ENCODE measurements at regions not wholly inside any gene's neighbourhood (a gene's known extent, or its start where the extent isn't known, plus 50 kb on each side); places are given as distances from the start of the nearest gene placed in this dataset.

DNA sequence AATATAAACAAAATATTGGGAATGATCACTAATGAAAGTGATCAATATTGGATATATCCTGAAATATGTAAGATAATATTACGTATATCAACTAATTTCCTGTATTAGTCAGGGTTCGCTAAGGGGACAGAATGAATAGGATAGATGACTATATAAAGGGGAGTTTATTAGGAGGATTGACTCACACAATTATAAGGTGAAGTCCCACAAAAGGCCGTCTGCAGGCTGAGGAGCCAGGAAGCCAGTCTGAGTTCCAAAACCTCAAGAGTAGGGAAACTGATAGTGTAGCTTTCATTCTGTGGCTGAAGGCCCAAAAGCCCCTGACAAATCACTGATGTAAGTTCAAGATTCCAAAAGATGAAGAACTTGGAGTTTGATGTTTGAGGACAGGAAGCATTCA is 561.1 kb downstream of the PRDM9 start:
- Histone ChIP-seq H3K36me3 (ENCODE audit: low read depth) (no peaks in the 10 kb centered on the region), H3K27ac (ENCODE audit: poor library complexity, severe bottlenecking) (no peak overlapping the region), H3K9me3 (ENCODE audit: severe bottlenecking) (no peaks in the 10 kb centered on the region), H3K27me3 (ENCODE audit: insufficient read depth, poor library complexity, severe bottlenecking) (no peaks in the 10 kb centered on the region), H3K4me3 (ENCODE audit: severe bottlenecking) (no peak overlapping the region), H3K4me1 (ENCODE audit: insufficient read depth, poor library complexity, severe bottlenecking) (peaks cover 26% of the 10 kb centered on the region)
- no peak for DNase-seq (ENCODE audit: low spot score)
- TF ChIP-seq, protein P1, sequence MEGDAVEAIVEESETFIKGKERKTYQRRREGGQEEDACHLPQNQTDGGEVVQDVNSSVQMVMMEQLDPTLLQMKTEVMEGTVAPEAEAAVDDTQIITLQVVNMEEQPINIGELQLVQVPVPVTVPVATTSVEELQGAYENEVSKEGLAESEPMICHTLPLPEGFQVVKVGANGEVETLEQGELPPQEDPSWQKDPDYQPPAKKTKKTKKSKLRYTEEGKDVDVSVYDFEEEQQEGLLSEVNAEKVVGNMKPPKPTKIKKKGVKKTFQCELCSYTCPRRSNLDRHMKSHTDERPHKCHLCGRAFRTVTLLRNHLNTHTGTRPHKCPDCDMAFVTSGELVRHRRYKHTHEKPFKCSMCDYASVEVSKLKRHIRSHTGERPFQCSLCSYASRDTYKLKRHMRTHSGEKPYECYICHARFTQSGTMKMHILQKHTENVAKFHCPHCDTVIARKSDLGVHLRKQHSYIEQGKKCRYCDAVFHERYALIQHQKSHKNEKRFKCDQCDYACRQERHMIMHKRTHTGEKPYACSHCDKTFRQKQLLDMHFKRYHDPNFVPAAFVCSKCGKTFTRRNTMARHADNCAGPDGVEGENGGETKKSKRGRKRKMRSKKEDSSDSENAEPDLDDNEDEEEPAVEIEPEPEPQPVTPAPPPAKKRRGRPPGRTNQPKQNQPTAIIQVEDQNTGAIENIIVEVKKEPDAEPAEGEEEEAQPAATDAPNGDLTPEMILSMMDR (IDR thresholded peaks at IDR 0.05; ENCODE audit: poor library complexity, severe bottlenecking): no peak
- peak; percentile 39; the same call in 1 of the 3 replicates for ATAC-seq (ENCODE audit: low read depth)

- Histone ChIP-seq H3K4me1 (ENCODE audit: insufficient read depth, poor library complexity, severe bottlenecking) (peaks cover 17% of the 10 kb centered on the region), H3K36me3 (ENCODE audit: low read depth) (no peaks in the 10 kb centered on the region), H3K27me3 (ENCODE audit: insufficient read depth, poor library complexity, severe bottlenecking) (no peaks in the 10 kb centered on the region), H3K4me3 (ENCODE audit: severe bottlenecking) (no peak overlapping the region), H3K9me3 (ENCODE audit: severe bottlenecking) (no peaks in the 10 kb centered on the region), H3K27ac (ENCODE audit: poor library complexity, severe bottlenecking) (no peak overlapping the region)
- ATAC-seq (ENCODE audit: low read depth) (no peak), DNase-seq (ENCODE audit: low spot score) (no peak)
- TF ChIP-seq, protein P1 (IDR thresholded peaks at IDR 0.05; ENCODE audit: poor library complexity, severe bottlenecking): no peak
Measured at GRCh38 chr5:24073107-24073506, 565.7 kb downstream of the PRDM9 start.

- Histone ChIP-seq H3K4me1 (ENCODE audit: insufficient read depth, poor library complexity, severe bottlenecking) (no peaks in the 10 kb centered on the region), H3K9me3 (ENCODE audit: severe bottlenecking) (no peaks in the 10 kb centered on the region), H3K36me3 (ENCODE audit: low read depth) (no peaks in the 10 kb centered on the region), H3K27me3 (ENCODE audit: insufficient read depth, poor library complexity, severe bottlenecking) (no peaks in the 10 kb centered on the region), H3K4me3 (ENCODE audit: severe bottlenecking) (no peak overlapping the region), H3K27ac (ENCODE audit: poor library complexity, severe bottlenecking) (no peak overlapping the region)
- ATAC-seq (ENCODE audit: low read depth): no peak
- DNase-seq (ENCODE audit: low spot score): no peak
- TF ChIP-seq, protein P1 (IDR thresholded peaks at IDR 0.05; ENCODE audit: poor library complexity, severe bottlenecking): no peak
Measured at GRCh38 chr5:24080046-24080445, 564.7 kb downstream of the CDH10 start.

GRCh38 chr5:24094081-24094679 is 550.6 kb downstream of the CDH10 start:
- H3K27me3 ChIP-seq (ENCODE audit: insufficient read depth, poor library complexity, severe bottlenecking): no peaks in the 10 kb centered on the region
- H3K4me3 ChIP-seq (ENCODE audit: severe bottlenecking): no peak overlapping the region
- TF ChIP-seq, protein P1 (IDR thresholded peaks at IDR 0.05; ENCODE audit: poor library complexity, severe bottlenecking): no peak
- no peaks in the 10 kb centered on the region for H3K36me3 ChIP-seq (ENCODE audit: low read depth)
- no peaks in the 10 kb centered on the region for H3K9me3 ChIP-seq (ENCODE audit: severe bottlenecking)
- ATAC-seq (ENCODE audit: low read depth) (no peak), DNase-seq (ENCODE audit: low spot score) (no peak)
- no peak overlapping the region for H3K27ac ChIP-seq (ENCODE audit: poor library complexity, severe bottlenecking)
- no peaks in the 10 kb centered on the region for H3K4me1 ChIP-seq (ENCODE audit: insufficient read depth, poor library complexity, severe bottlenecking)

DNA sequence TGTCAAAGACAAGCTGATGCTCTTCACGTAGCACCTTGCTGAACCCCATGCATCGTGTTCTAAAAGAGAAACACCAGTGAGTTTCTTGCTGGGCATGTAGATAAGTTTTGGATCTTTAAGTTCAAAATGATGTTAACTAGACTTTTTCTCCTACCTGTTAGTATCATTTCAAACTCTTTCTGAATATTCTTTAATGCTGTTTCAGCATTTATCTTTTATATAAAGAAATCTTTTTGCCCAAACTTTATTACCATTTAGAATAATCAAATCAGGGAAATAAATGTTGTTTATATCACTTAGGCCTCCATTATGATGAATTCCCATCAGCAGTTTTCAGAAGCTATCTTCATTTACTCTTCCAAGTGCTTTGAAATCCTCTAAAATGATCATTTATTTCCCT is 542.8 kb downstream of the CDH10 start:
- TF ChIP-seq, protein P1 (IDR thresholded peaks at IDR 0.05; ENCODE audit: poor library complexity, severe bottlenecking): no peak
- ATAC-seq (ENCODE audit: low read depth): no peak
- H3K27ac ChIP-seq (ENCODE audit: poor library complexity, severe bottlenecking): no peak overlapping the region

More for the DNA sequence above, 542.8 kb downstream of the CDH10 start:
- H3K4me3 ChIP-seq (ENCODE audit: severe bottlenecking): no peak overlapping the region
- no peak for DNase-seq (ENCODE audit: low spot score)
- no peaks in the 10 kb centered on the region for H3K9me3 ChIP-seq (ENCODE audit: severe bottlenecking)
- no peaks in the 10 kb centered on the region for H3K4me1 ChIP-seq (ENCODE audit: insufficient read depth, poor library complexity, severe bottlenecking)
- H3K27me3 ChIP-seq (ENCODE audit: insufficient read depth, poor library complexity, severe bottlenecking): no peaks in the 10 kb centered on the region
- H3K36me3 ChIP-seq (ENCODE audit: low read depth): no peaks in the 10 kb centered on the region

Measured in RWPE2 (cell line).